Activated CD4-positive, alpha-beta T cell treated with anti-CD3 and anti-CD28 coated beads, Interleukin-2, Interleukin-4, amounts not matched to agents 100 ng/mL and 50 ng/mL, durations not matched to agents 16 hours and 8 hours (primary cell): ENCODE measurements at regions not wholly inside any gene's neighbourhood (a gene's known extent, or its start where the extent isn't known, plus 50 kb on each side); places are given as distances from the start of the nearest gene placed in this dataset.

Experiments used
- DNase-seq: peaks from one replicate; pipeline ENCODE4 v3.0.0-alpha.2; 2020; ENCODE audit warnings: low spot score

DNA sequence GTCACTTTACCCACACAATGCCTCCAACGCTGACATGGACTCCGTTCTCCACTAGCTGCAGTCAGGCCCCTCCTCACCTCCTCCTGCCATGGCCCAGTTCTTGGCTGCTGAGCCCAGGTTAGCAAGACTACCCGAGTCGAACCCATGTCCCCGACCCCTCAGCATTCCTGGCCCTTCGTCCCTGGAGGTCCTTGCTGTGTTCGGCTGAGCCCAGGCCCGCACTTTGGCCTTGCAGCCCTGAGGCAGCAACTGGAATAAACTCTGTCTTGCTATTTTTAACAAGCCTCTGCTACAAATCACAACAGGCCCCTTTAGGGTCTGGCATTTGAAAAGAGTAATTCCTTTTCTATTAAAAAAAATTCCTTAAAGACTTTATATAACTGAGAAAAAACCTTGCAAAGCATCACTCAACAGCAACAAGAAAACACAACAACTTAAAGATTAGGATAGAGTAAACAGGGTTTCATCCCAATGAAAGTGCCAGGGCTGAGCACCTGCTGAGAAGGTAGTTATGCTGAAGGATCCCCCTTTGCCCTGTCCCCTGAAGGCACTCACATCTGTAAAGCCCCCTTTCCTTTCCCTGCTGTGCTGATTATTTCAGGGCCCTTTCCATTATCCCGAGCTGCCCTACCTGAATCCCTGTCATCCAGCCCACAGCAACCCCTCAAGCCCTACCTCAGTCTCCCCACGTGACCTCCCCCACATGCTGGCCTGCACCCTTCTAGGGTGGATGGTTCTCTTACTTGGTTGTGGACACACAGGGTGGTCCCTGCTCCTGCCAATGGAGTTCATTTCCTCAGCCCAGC lies 120.0 kb upstream of the SNTG2 start:
- DNase-seq, result no peak

DNA sequence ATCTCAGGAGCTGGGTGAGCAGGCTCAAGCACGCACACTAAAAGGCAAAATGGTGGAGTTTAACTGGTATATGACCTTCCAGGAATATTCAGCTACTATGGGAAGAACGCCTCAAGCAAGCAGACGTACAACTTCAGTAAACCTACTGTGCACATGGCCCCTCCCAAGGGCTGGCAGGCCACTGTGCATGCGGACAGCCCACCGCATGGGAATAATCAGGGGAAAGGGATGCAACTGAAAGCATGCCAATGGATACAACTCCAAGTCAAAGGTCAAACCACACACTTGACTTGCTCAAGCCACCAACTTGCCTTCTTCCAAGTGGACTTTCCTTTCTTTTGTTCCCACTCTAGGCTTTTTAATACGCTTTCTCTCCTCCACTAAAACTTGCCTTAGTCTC lies 121.6 kb upstream of the SNTG2 start:
- no peak for DNase-seq

DNA sequence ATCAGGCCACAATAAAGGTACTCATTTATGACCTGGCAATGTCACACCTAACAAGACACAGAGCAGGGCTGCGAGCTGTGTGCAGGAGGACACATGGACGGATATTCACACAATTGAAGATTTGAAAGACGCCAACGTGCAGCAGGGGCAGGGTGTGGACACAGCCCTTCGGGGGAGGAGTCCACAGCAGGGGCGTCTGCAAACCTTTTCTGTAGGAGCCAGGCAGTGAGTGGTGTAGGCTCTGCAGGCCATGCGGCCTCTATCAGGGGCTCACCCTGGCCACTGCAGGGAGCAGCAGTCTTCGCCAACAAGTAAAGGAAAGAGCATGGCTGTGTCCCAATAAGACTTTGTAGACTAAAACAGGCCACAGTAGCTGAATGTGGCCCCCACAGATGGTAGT lies 125.7 kb upstream of the SNTG2 start:
- DNase-seq, result no peak

DNA sequence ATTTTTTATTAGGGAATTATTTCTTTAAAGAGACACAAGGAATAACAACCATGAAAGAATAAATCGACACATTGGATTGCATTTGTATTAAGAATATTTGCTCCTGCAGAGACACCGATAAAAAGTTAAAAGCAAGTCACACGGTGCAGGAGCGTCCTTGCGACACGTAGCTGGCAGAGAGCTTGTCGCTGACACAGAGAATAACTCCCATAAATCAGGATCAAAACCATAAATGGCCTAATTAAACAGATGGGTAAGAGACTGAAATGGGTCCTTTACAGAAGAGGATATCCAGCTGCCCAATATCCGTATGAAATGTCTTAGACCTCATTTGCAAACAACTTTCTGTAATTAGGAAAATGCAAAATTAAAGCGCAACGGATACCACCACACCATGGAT lies 126.1 kb upstream of the SNTG2 start:
- DNase-seq, result no peak

DNA sequence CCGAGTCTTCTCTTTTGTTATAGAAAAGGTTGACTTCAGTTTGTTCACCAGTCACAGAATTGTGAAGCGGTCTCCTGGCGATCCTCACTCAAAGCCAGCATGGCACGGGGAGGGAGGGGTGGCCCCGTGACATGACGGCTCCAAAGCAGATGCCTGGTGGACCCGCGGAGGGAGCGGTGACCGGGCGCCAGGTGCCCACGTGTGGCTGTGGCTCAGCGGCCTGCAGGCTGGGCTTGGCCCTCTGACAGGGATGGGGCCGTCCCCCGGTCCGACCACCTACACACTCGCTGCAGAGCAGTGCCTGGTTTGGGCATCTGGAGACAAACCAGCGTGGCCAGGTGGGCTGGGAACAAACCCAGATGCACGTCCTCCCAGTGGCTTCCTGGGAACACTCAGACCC lies 129.1 kb upstream of the SNTG2 start:
- no peak for DNase-seq

DNA sequence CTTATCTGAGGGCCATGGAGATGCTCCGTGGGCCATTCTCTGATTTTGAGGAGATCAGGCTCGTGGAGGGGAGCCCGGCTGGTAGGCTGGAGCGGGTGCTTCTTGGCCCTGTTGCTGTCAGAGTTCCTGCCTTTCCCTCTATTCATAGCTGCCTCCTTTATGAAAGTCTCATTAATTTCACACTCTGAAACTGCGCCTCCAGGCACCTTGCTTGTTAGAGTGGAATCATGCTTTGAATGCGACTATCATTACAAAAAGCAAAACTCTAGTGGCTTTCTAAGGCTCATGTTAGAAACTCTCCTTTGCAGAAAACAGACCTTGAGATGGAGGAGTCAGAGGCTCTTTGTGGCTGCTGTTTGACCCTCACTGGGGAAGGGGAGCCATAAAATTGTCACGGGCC lies 131.0 kb upstream of the SNTG2 start:
- DNase-seq, result no peak

DNA sequence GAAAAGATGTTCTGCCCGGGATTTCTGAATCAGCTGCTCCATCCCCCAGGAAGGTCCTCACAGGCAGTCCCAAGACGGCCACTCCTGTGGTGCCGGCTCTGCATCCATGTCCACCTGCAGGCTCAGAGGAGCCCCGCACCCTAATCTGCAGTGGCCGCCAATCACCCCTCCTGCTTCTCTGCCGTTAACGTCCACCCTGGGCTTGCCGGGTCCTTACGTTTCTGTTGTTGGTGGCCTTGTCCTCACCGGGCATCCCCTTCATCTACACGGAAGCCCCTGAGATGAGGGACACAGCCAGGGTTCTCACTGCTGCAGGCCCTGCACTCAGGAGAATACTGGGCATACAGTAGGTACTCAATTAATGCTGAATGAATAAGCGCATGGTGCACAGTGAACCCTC lies 131.5 kb upstream of the SNTG2 start:
- DNase-seq, result no peak

DNA sequence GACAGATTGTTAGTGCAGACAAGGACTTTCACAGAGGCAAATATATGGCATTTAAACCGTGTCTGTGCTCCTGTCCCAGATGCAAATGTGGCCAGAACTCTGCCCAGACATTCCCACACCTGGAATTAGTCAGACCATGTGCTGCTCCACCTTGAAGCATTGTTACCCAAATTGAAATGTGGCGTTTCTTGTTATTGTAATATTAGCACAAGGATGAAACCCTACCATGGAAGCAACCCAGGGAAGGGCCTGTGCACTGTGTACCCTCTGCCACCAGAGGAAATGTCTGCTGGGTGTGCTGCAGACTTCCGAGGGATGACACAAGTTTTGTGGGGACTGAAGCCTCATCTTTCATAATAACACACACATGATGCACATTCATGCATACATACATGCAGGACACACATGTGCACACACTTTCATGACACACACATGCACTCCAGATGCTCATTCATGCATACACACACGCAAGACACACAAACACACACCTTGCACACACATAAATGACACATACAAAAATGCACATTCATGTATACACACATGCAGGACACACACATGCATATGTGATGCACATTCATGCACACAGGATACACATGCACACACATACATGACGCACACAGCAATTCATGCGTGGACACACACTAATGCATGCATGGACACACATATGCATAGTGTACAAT lies 133.2 kb upstream of the SNTG2 start:
- no peak for DNase-seq

DNA sequence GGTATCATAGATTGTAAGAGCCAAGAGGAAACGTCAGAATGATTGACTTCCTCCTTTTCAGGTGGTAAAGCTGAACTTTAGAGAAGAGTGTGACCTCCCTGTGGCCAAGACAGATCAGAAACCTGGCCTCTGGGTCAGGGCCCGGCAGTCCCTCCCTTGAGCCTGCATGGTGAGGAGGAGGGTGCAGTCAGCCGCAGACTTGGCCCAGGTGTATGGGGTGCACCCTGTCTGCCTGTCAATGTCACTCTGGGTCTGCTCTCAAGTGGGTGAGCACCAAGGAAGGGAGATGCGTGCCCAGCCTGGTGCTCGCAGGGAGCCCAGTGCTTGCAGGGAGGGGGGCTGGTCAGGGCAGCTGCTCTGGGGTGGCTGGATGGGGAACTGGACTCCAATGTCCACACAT lies 134.4 kb upstream of the SNTG2 start:
- DNase-seq, result no peak

DNA sequence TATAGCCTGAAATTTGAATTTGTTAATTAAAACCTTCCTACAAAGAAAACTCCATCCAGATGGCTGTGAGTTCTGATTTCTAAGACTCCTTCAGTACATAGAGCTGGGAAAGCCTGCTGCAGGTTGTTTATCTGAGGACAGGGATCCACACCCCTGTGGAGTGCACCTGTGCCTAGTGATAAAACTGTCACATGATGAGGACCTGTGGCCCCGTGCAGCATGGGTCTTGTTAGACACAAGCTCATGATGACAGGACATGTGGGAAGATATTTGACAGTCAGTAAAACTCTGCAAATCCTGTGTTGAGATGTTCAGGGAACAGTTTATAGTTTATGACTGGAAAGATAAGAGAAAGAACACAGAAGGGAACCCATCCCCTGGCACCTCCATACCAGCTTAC lies 133.2 kb upstream of the TMEM18 start:
- no peak for DNase-seq

DNA sequence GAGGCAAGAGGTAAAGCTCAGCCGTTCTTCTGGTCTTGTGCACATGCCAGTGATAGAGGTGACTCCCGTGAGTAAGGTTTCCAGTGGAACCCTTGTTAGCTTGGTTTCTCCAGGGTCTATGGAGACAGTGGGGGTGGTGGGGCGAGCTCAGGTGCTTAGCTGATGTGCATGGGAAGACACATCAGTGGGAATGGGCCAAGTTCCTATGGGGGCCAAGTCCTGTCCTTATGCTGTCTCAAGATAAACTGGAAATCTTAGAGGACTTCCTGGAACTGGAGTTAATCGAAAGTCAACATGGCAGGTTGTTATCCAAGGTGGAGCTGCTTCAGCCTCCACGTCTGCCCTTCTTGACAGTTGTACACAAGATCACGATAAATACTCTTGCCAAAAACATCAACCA lies 130.1 kb upstream of the TMEM18 start:
- no peak for DNase-seq

DNA sequence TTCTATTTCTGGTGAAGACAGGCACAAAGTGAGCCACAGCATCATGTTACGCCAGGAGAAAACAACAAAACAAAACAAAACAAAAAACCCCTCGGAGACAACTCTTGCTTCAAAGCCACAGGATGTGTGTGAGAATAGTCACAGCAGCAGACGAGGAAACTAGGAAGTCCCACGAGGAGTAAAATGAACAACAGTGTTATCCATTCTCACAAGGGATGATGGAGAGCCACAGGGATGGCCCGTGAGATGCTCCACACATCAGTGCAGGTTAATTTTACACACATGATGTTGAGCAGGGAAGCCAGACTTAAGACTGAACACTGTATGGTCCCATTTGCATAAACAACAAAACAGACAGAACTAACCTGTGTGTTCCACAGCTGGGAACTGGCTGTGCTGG lies 128.5 kb upstream of the TMEM18 start:
- DNase-seq, result no peak

DNA sequence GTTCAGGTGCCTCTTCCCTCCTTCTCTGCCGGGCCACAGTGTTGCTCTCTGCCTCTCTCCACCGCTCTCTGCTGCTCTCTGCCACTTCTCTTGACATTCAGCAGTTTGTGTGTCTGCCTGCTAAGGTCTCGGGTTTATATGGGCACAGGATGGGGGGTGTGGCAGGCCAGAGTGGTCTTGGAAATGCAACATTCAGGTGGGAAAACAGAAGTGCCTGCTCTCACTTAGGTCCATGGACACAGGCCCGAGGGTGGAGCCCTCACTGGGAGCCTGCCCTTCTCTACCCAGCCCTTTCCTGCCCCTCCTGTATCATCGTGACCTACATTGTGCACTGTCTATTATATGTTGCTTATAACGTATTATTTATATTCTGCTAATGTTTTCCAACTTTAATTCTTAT lies 120.8 kb upstream of the TMEM18 start:
- no peak for DNase-seq

DNA sequence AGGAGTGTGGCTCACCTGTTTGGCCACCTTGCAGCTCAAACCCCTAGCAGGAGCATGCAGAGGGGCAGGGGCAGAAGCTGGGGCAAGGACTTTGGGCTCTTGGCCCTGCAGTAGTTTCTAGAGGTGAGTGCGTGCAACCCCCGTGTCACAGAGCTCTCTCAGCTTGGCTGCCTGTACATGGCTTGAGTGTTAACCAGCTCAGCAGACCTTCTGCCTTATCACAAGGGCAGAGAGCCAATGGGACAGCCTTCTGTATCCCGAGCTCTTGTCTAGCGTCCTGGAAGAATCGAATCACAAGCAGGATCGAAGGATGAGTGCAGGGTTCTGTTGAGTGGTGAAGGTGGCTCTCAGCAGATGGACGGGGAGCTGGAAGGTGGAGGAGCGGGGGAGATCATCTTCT lies 120.3 kb upstream of the TMEM18 start:
- no peak for DNase-seq

DNA sequence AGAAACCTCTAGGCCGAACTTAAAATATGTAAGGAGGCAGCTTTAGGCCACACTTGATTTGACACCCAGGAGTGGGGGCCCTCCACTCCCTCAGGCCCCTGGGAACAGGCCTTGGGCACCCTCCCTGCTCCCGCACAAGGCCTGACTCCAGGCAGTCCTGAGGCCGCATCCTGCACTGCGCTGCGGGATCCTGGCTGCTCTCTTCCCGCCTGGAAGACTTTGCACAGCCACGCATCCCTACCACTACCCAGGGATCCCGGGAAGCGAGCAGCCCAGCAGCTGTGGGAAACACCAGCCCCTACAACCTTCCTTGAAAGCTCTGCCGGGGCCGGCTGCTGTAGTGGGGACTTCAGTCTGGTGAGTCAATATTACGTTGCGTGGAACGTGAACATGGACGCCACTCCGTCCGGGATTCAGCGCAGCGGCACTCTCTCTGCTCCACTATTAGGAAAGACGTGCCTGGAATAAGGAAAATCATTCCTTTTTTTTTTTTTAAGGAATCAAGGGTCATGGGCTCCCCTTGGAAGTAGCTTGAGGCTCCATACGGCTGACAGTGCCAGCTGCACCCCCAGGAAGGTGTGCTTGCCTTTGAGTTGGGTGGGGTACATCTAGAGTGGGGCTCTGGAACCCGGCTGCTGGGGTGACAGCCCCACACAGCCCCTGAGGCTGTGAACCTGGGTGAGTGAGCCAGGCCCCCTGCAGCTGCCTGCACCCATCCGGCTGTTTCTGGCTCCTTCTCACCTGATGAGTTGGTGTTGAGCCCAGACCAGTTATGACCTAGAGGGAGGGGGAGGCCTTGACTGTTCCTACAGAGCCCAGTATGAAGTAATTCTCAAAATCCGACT lies 119.2 kb upstream of the TMEM18 start:
- DNase-seq, result no peak

DNA sequence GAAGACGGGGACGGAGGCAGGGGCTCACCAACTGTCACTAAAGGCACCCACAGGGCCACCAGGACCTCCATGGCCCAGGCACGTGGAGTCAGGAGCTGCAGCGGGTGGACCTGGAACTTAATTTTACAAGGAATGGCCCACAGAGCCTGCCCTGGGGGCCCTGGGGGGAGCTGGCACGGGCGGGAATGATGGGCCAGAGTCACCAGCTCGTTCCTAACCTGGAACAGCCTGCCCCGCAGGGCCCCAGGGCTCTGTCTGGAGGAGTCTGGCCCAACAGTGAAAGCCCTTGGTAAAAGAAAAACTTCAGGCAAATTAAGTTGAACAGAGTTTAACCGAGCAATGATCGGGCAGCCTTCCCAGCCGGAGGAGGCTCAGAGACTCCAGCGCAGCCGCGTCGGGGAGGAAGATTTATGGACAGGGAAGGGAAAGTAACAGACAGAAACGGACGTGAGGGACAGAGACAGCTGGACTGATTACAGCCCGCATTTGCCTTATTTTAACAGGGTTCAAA lies 118.4 kb upstream of the TMEM18 start:
- no peak for DNase-seq

DNA sequence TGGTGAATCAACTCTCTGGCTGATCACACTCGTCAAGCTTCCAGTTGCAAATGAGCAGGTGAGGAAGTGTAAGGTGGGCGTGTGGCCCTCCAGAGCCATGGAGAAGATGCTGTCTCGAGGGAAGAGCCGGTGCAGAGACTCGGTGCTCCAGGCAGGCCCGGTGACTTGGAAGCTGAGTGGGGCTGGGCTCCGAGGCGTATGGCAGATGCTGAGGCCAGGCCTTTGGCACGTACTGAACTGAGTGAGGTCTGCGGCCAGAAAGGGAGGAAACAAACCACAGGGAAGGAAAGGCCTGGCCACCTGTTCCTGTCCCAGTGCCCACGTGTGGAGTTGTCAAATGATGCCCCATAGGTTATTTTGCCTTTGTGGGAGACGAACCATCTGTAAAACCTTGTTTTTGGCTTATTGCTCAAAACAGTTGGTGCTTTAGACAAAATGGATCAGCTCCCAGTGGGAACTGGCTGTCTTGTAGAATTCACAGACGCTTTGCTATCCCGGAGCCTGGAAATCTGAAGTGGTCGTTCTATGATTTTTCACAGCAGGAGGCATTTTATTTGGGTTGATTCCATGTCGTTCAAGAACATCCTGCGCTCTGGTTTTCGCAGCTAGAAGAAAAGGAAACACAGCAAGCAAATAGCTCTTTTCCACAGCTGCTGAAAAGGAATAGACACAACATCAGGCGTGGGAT lies 117.5 kb upstream of the TMEM18 start:
- DNase-seq, result no peak

DNA sequence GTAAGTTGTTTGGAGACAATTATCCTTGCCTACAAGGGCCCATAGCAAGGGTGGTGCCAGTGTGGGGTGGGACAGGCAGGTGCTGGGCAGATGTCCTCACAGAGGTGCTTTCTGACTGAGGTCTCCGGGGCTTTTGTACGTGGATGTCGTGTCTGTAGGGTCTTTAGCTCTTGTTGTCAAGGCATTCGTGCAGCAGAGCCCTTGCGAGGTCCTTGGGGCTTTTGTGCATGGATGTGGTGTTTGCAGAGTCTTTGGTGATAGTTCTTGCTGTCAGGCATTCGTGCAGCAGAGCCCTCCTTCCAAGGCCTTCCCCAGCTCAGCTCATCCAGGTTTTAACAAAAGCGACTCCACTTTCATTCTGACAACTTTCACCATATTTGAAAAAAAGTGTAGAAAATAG lies 116.0 kb upstream of the TMEM18 start:
- DNase-seq, result no peak

DNA sequence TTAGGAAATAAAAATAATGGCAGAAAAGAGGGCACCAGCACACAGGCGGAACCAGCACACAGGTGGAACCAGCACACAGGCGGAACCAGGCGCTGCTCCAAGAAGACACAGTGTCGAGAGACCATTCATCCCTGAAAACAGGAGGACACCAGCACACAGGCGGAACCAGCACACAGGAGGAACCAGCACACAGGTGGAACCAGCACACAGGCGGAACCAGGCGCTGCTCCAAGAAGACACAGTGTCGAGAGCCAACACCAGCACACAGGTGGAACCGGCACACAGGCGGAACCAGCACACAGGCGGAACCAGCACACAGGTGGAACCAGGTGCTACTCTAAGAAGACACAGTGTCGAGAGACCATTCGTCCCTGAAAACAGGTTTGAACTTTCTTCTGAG lies 115.5 kb upstream of the TMEM18 start:
- no peak for DNase-seq

DNA sequence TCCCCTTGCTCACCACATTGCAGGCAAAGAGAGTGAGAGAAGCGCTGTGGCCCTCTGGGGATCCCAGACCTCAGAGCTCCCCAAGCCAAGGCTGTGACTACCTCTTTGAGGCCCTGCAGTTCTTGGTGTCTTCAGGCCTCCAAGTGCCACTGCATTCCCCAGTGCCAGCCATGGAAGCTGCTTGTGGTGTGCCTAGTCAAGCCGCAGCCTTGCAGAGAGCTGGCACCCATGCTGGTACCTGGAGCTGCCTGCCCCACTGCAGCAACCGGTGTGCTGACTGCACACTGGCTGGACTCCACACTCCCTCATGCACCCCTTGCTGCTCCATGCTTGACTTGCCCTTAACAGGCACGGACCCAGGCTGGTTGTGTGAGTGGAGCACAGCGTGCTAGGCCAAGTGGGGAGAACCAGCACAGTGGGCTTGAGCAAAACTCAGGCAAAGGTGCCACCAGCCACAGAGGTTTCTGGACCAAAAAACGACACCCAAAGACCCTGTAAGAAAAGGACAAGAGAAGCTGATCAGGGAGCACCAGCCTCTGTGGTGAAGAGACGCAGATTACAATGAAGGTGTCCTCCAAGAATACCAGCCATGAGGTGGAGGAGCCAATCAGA lies 113.5 kb upstream of the TMEM18 start:
- DNase-seq, result no peak

DNA sequence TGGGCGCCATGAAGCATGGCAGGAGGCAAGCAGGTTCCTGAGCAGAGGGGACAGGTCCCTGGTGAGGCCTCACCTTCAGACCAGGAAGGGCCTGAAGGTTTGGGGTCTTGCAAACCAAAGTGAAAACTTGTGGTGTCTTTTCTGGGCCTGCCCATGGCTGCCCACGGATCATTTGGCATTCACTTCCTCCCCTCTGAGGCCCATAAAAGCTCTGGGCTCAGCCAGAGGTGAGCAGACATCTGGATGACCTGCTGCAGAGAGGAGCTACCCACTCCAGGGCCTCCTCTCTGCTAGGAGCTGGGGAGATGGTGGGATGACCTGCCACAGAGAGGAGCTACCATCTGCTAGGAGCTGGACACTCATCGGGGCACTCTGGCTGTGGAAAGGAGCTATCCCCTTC lies 112.9 kb upstream of the TMEM18 start:
- no peak for DNase-seq

DNA sequence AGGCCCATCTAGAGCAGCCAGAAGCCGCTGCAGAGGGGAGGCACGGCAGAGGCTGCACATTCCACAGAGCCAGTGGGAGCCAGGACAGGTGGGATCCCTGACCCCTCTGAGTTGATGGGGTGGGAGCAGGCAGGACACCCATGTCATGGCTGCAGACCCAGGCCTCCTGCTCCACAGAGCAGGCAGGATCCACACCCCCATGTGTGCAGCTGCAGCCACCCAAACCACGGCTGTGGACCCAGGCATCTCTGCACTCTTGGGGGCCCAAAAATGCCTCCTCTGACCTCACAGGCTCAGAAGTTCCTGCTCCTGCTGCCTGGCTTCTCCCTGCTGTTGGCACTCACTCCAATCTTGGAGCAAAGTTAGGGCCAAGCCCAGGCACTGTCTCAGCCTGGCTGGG lies 112.3 kb upstream of the TMEM18 start:
- no peak for DNase-seq
